Left kidney (tissue), 1 donor: ENCODE measurements at regions not wholly inside any gene's neighbourhood (a gene's known extent, or its start where the extent isn't known, plus 50 kb on each side); places are given as distances from the start of the nearest gene placed in this dataset.
"Not testable (repeated sequence)": the region's sequence is repeated elsewhere in the genome, so short reads cannot be mapped to it uniquely, and the experiment has no call there.

ENCODE experiments used
- DNase-seq: peaks from one replicate; pipeline ENCODE4 v3.0.0-alpha.2; 2013

DNA sequence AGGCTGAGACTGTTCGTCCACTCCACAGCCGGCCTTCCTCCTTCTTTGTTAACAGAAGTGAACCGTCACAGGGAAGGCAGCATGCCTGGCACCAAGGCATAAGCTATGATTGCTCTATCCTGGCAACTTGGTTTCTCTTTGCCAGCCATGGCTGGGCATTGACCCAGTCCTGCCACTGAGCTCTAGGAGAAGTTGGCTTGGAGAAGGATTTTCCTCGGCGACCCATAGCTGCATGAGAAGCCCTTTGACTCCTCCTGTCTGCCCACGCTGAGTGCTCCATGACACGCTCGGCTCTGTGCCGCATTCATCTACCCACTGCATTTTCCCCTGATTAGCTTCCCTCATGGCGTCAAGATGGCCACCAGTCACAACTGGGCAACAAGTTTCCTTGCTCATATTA is 111.8 kb upstream of the EXOC2 start:
- no peak for DNase-seq

DNA sequence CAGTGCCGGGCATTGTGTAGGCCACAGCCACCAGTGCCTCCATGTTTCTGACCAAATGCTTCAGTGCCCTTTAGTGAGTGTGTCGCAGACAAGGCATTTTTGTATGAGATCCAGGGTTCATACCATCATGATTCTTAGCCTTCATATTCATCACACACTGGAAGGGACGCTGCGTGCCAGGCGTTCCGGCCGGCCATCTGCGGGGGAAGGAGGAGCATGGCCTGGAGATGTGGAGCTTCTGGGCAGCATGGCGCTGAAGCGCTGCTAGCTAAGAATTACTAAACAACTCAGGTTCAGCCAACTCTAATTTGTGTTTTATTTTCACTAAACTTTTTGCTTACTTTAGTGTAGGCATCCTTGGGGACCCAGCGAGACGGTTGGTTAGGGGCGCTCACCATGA is 111.4 kb upstream of the EXOC2 start:
- no peak for DNase-seq

DNA sequence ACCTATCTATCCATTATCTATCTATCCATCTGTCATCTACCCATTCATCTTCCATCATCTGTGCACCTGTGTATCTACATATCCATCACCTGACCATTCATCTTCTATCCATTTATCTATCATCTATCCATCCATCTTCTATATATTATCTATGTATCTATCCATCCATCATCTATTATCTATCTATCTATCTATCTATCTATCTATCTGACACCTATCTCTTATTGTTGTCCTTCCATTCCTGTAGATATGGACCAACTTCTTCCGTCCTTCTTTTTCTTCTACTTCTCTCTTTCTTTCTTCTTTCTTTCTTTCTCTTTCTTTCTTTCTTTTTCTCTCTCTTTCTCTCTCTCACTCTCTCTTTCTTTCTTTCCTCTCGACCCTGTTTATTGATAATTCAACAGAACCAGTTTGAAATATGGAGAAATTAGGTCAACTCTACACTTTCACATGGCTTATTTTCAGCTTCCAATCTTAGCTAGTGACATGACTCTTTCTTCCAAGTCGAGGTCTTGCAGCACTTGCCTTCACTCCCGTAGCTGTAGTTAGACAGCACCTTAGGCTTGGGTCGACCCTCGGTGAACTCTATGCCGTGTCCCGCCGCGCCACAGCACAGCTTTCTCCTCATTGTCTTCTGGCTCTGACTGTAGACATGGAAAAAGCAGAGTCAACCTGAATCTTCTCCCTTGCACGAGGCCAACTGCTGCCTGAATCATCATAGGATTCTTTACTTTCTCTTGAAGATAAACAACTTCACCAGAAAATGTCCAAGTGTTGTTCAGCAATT is 110.4 kb upstream of the EXOC2 start:
- no peak for DNase-seq

DNA sequence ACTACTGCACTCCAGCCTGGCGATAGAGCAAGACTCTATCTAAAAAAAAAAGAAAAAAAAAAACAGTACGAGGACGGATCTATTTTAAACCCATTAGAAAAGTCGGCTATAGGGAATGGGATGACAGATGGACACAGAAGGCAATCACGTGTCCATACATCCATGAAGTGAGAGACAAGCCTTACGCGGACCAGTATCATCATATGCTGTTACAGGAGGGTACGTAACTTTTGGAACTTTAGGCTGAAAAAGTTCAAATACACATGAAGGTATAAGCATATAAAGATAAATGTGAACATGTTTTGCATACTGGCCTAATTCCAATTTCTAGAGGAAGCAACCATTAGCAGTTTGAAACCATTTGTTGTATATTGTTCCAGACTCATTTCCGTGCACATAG is 109.8 kb upstream of the EXOC2 start:
- no peak for DNase-seq

DNA sequence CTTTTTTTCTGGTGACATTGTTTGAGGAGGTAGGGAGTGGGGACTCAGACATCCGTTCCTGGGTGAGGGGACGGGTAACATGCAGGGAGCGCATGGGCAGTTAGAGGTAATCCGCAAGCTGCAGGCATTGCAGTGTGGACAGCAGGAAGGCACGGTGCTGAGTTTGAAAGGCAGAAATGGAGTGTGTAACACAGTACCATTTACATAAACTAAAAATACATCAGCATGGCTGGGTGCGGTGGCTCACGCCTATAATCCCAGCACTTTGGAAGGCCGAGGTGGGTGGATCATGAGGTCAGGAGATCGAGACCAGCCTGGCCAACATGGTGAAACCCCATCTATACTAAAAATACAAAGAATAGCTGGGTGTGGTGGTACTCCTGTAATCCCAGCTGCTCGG is 109.3 kb upstream of the EXOC2 start:
- DNase-seq: not testable (repeated sequence)

DNA sequence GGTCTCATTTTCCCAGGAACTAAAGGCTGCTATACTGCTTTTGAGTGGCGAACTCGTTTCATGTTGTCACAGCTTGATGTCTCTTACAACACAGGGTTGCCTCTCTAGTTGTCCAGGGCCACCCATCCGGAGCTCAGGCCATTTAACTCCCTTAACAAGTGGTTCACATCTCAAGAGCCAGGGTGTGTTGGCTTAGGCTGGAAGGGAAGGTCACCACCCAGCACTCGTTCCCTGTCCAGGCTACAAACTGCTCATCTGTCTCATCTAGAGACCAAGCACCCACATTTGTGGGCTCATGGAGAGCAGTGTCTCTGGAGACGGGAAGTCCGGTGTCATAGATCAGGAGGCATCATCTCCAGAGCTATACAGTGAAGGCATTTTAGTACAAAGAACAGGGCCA is 106.8 kb upstream of the EXOC2 start:
- DNase-seq: no peak

DNA sequence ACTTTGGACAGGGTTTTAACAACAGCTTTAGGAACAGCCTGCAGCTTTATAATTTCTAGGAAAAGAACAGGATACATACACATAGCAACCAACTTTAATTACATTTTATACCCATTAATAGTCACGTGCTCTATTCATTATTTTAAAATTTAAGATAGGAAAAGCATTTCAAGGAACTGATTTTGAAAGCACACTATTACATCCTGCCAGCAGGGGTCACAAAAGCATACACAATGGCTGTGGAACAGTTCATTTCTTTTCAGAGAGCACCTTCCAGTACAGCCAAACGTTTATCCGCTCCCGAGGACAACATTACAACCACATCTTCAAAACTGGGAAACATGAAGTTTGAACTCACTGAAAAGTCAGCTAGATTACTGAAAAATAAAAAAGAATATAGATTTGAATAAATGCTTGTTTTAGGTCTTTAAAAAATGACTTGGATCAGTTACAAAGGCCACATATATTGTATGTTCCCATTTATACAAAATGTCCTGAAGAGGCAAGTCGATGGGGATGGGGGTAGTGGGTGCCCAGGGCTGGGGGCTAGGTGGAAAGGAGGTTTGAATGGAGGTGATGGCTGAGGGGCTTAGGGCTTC is 104.6 kb upstream of the EXOC2 start:
- DNase-seq: peak; percentile 65

DNA sequence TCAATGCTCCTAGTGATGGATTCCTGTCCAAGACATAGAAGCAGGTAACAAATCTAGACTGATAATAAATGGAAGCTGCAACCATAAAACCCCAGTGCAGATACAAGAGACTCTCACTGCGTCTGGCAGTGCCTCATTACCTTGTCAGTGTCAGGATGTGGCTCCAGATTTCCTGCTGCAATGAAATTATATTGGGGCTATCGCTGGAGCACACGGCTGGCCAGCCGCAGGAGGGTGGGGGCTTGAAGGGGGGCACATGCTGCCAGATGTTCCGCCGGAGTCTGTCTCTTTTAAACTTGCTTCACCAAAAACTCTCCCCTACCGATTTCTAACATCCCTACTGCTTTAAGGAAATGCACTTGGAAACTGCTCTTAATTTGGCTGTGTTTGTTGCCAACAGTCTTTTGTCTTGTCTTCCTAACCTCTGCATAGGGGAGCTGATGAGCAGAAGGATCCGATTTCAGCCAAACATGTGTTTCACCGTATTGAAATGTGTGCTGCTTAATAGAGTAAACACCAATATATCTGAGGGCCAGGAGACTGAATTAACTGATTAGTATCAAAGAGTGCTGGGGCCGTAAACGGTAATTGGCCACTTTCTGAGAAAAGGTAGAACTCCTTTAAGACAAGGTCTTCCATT is 102.2 kb upstream of the EXOC2 start:
- DNase-seq: no peak

DNA sequence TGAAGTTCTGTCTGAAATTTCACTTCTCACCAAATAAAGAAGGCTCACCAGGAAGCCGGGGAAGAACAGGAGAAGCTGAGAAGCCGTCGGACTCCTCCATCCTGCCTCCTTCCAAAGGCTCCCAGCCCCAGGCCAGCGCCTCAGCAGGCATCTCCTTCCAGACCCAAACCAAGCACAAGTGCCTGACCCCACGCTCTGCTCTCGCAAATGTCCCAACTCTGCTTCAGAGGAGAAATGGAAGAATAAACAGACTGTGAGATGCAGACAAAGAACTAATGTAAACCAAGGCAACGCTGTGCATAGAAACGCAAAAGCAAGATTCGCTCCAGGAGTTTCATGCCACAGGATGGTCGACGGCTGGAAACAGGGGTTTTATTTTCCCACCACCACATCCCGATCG is 100.3 kb upstream of the EXOC2 start:
- no peak for DNase-seq

DNA sequence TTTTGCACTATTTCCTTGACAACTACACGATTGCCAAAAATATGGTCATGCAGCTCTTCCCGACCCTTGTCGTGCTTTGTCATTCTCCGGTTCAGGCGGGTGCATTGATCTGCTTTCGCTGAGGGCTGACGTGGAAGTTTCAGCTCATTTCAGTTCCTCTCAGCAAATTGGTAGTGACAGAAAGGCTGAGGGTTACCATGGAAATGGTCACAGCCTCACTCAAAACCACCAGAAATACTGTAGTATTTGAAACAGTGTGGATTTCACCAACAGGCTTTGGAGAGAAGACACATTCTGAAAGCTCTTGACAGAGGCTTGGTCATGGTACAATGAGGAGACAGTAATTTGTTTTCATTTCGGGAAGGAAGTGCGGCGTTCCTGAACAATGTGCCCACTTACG is 99.7 kb upstream of the EXOC2 start:
- no peak for DNase-seq

DNA sequence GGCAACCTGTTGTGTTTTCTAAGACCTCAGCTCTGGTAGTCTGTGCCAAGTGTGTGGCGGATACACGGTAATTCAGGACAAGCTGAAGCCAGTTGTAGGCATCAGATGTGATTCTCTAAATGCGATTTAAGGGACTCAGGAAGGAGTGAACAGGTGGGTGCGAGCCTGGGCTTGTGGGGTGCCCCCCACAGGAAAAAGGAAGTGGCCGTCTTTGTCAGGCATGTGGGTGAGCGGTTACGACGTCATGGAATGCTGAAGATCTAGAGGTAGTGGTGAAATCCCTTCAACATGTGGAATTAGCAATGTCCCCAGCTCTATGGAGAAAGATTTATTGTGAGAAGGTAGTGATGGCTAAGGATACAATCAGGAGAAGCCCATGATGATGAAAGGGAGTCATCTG is 95.1 kb upstream of the EXOC2 start:
- DNase-seq: no peak

DNA sequence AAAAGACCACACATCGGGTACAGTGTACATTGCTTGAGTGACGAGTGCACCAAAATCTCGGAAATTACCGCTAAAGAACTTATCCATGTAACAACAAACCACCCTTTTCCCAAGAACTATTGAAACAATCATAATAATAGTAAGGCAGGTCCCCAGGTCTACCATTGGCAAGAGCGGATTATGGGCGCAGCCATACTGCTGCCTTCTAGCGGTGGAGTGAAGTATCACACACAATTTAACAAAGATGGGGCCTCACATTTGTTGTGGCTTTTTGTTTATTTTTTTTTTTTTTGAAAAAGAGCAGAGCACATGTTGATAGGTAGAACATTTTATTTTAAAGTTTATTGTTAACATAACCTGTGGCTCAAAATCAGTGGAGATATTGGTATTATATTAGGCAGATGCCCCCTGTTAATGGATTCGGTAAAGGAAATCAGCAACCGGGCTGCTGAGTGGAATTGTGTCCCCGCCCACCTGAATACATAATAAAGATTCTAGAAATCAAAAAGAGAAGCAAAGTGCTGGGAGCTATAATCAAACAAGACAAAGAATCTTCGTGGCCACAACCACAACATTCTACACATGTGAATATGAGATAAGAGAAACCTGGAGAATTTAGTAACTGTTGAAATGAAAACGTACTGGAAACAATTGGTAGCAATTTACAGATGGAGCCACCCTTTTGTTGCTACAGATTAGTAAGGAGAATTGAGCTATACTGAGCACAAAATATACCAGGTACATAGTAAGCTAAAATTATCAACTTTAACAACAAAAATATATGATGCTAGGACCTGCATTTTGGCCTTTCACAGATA is 94.2 kb upstream of the EXOC2 start:
- DNase-seq: no peak

DNA sequence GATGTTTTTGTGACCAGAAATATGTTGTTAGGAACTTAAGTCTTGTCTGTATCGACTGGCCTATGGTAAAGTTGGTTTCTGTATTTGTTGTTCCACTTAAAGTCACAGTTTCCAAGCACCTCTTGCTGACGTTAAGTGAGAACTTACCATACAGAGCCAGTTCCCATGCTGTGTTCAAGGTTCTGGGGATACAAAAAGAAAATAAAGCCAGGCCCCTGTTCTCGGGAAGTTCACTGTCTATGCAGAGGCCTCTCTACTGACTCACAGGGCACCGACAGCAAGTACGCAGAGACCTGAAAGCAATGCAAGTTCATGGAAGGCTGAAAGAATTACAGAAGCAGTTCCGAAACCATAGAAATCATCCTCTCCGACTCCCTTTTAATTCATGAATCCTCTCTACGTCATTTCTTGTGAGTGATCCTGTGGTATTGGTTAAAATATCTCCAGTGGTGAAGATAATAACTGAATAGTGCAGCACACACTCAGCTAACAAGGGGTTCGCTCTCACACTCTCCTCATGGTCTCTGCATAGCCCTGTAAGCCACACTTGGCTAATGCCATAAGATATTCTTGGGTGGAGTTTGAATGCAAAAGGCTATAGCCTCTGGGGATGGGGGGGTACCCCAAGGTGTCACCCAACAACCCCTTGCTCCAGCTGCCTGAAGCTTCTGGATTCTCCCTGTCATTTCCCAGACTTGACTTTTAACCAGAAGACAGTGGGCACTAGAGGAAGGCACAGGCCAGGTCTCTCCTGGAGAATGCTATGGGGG is 91.2 kb upstream of the EXOC2 start:
- DNase-seq: no peak

DNA sequence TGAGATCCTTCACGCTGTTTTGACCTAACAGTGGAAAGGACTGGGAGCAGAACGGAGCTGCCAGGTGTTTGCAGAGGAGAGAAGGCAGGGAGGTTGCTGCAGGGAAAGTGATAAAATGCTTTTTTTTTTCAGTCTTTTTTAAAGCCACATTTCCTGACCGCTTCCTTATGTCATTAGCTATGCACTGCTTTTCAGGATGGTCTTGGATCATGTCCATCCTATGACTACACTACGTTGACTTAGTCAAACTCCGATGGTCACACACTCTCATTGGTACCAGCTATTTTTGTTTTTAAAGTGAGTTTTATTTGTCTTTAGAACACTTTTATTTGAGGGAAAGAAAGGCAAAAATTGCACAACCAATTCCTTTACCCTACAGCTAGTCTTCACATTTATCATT is 89.2 kb upstream of the EXOC2 start:
- no peak for DNase-seq

DNA sequence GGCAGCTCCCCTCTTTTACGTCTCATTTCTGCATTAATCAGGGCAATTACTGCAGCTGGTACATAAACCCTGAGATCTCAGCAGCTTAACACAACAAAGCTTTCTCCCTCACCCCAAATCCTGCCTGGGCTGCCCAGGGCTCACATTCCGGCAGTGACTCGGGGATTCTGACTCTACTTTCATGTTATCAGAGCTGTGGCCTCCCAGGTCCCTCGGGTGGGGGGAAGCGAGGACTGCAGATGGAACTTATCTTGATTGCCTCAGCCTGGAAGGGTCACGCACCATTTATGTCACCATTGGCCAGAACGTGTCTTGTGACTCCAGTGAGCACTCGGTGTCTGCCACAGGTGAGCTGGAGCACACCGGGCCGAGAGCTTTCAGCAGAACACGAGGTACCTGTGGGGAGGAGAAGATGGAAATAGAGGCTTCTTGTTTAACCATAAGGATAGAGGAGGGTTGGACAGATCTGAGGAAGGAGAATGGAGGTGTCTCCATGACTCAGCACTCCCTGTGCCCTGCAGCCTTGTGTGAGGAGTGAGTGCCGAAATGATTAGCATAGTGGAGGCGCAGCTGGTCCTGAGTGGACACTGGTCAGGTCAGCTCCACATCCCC is 88.5 kb upstream of the EXOC2 start:
- no peak for DNase-seq

DNA sequence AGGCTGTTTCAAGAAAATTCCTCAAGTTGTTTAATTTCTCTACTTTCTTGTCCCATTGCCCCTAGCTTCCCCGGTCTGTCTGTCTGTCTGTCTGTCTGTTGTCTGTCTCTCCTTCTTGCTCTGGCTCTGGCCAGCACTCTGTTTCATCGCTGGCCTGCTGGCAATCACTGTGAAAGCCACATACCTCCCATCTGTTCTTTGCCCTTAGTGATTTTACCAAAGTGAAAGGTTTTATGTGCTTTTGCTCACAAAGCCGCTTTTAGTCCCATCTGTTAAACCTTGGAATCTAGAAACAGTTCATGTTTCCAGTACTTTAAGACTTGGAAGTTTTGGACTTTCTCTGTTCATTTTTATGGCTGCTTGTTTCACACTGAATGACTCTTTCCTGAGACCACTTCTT is 87.8 kb upstream of the EXOC2 start:
- no peak for DNase-seq

DNA sequence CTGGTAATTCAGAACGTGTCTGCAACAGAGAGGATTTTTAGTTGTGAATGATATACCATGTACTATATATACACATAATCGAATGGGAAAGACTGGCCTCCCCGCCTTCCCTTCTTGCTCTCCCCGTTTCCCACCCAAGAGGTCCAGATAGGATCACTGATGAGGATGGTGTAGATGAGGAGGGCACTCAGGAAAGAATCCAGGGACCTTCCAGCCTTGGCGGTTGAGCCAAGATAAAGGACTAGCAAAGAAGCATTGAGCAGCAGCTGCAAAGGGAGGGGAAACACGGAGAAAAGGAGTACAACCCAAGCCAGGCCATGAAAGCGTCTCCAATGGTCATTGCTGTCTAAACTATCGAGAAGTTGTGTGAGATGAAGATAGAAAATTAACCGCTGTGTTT is 84.0 kb upstream of the EXOC2 start:
- no peak for DNase-seq

DNA sequence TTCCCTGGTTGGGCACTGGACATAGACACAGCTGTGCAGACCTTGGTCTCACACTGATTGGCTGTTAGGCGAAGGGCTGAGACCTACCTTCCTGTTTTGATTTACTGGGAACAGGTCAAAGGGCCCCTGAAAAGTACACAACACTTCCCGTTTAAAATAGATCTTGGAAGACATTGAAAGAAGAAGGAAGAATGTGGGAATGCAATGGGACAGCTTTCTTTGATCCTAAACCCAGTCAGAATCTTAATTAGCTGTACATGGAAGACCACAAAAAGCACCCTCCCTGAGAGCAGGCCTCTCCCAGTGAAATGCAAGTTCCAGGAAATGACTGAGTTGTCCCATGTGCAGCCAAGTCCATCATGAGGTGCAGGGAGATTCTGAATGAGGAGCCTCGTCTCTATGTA is 83.6 kb upstream of the EXOC2 start:
- DNase-seq: no peak

DNA sequence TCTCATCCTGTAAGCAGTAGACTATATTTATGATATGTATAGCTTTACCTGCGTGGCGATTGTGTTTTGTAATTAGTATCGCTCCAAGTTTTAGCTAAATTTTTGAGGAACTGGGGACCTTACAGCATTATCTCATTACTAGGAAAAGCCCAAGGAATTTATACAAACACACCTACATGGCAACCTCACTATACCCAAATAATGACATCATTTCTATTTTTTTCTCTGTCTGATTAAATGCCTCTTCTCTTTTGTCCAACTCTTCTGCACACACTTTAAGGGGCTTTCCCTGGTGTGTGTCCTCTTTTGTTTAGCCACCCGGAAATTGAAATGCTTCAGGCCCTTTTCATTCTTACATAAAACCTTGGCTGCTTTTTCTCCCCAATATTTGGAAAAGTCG is 82.9 kb upstream of the EXOC2 start:
- no peak for DNase-seq

DNA sequence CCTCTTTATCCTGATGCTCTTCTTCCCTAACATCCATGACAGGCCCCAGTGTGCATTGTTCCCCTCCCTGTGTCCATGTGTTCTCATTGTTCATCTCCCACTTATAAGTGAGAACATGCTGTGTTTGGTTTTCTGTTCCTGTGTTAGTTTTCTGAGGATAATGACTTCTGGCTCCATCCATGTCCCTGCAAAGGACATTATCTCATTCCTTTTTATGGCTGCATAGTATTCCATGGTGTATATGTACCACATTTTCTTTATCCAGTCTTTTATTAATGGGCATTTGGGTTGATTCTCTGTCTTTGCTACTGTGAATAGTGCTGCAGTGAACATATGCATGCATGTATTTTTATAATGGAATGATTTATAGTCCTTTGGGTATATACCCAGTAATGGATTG is 78.7 kb upstream of the EXOC2 start:
- not testable (repeated sequence) for DNase-seq

DNA sequence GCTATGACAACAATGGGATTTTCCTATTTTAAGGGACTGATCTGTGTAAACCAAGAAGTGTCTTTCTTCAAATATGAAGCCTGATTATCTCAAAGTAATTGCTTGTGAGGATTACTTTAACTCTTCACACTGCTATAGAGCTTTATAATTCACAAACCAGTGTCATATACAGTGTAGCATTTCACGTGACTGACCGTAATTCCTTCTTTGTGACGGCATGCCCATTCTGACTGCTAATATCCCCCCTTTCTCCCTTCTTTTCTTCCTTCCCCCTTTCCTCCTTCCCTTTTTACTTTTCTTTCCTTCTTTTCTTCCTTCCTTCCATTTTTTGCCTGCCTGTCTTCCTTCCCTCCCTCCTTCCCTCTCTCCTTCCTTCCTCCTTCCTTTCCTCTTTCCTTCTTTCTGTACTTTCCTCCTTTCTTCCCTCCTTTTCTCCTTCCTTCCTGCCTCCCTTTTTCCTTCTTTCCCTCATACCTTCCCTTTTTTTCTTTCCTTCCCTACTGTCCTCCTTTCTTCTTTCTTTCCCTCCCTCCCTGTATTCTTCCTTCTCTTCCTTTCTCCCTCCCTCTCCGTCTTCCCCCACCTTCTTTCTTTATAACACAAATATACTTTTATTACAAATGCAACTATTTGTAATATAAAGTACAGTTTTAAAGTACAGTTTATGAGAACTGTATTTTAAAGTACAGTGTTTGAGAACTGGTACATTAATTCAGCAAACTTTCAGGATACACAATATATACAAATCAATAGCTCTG is 75.0 kb upstream of the EXOC2 start:
- no peak for DNase-seq
